ENCODE measurements at regions not wholly inside any gene's neighbourhood (a gene's known extent, or its start where the extent isn't known, plus 50 kb on each side); places are given as distances from the start of the nearest gene placed in this dataset.

- no peak overlapping the region for H2AK5ac ChIP-seq (ENCODE audit: low read length)
Measured at GRCh38 chr19:31910224-31910623, 435.2 kb upstream of the ZNF507 start.

GRCh38 chr19:31911577-31911976 is 433.8 kb upstream of the ZNF507 start:
- Histone ChIP-seq H2BK5ac (ENCODE audit: low read depth, low read length, poor library complexity) (no peak overlapping the region), H3K14ac (ENCODE audit: low read length) (no peak overlapping the region), H4K91ac (ENCODE audit: low read depth, low read length) (no peak overlapping the region), H3K4me2 (ENCODE audit: low read length) (no peak overlapping the region), H3K4ac (ENCODE audit: low read depth, low read length) (no peak overlapping the region), H3K79me1 (ENCODE audit: low read length) (no peaks in the 10 kb centered on the region), H2BK120ac (ENCODE audit: insufficient read depth, low read length, poor library complexity) (no peak overlapping the region), H3K27me3 (ENCODE audit: insufficient read depth, low read length) (no peaks in the 10 kb centered on the region), H4K12ac (ENCODE audit: low read depth, low read length) (no peak overlapping the region), H2AFZ (ENCODE audit: insufficient read depth, low read length, poor library complexity) (no peak overlapping the region), H3K36me3 (ENCODE audit: control insufficient read depth in 1 of 2, insufficient read depth in 2 of 2, low read length in 2 of 2) (no peaks in the 10 kb centered on the region), H2BK12ac (ENCODE audit: low read length) (no peak overlapping the region), H2AK5ac (ENCODE audit: low read length) (no peak overlapping the region), H4K8ac (ENCODE audit: low read depth, low read length) (no peak overlapping the region), H3K9me3 (ENCODE audit: insufficient read depth, low read depth, low read length) (no peaks in the 10 kb centered on the region), H3K4me1 (ENCODE audit: control insufficient read depth in 1 of 2, insufficient read depth in 2 of 2, low read length in 2 of 2) (no peaks in the 10 kb centered on the region), H3K18ac (ENCODE audit: low read length) (no peak overlapping the region), H3K27ac (ENCODE audit: low read depth, low read length) (no peak overlapping the region), H3K23ac (ENCODE audit: low read length) (no peak overlapping the region), H3K79me2 (ENCODE audit: control insufficient read depth, insufficient read depth, low read length, poor library complexity) (no peaks in the 10 kb centered on the region), H3K9ac (ENCODE audit: low read length) (no peak overlapping the region), H3K4me3 (ENCODE audit: low read depth, low read length) (no peak overlapping the region)
- DNase-seq: no peak
- WGBS (ENCODE audit: extremely low coverage, insufficient coverage, insufficient read length): no CpG with 5 or more reads among the region's 6 CpGs

More at GRCh38 chr19:31910224-31910623, 435.2 kb upstream of the ZNF507 start:
- Histone ChIP-seq H2BK120ac (ENCODE audit: insufficient read depth, low read length, poor library complexity) (no peak overlapping the region), H2BK5ac (ENCODE audit: low read depth, low read length, poor library complexity) (no peak overlapping the region), H3K4me1 (ENCODE audit: control insufficient read depth in 1 of 2, insufficient read depth in 2 of 2, low read length in 2 of 2) (no peaks in the 10 kb centered on the region), H4K8ac (ENCODE audit: low read depth, low read length) (no peak overlapping the region), H3K36me3 (ENCODE audit: control insufficient read depth in 1 of 2, insufficient read depth in 2 of 2, low read length in 2 of 2) (no peaks in the 10 kb centered on the region), H3K27ac (ENCODE audit: low read depth, low read length) (no peak overlapping the region), H2AFZ (ENCODE audit: insufficient read depth, low read length, poor library complexity) (no peak overlapping the region), H2BK12ac (ENCODE audit: low read length) (no peak overlapping the region), H3K79me1 (ENCODE audit: low read length) (no peaks in the 10 kb centered on the region), H3K23ac (ENCODE audit: low read length) (no peak overlapping the region), H3K9me3 (ENCODE audit: insufficient read depth, low read depth, low read length) (no peaks in the 10 kb centered on the region), H4K91ac (ENCODE audit: low read depth, low read length) (no peak overlapping the region), H3K4ac (ENCODE audit: low read depth, low read length) (no peak overlapping the region), H3K4me2 (ENCODE audit: low read length) (no peak overlapping the region), H3K9ac (ENCODE audit: low read length) (no peak overlapping the region), H3K27me3 (ENCODE audit: insufficient read depth, low read length) (no peaks in the 10 kb centered on the region), H3K18ac (ENCODE audit: low read length) (no peak overlapping the region), H3K79me2 (ENCODE audit: control insufficient read depth, insufficient read depth, low read length, poor library complexity) (no peaks in the 10 kb centered on the region), H3K4me3 (ENCODE audit: low read depth, low read length) (no peak overlapping the region), H3K14ac (ENCODE audit: low read length) (no peak overlapping the region), H4K12ac (ENCODE audit: low read depth, low read length) (no peak overlapping the region)
- DNase-seq: no peak
- WGBS (ENCODE audit: extremely low coverage, insufficient coverage, insufficient read length): no CpG with 5 or more reads among the region's 6 CpGs

GRCh38 chr19:31913103-31913661 is 432.2 kb upstream of the ZNF507 start:
- WGBS (ENCODE audit: extremely low coverage, insufficient coverage, insufficient read length): no CpG with 5 or more reads among the region's 7 CpGs
- Histone ChIP-seq H3K18ac (ENCODE audit: low read length) (no peak overlapping the region), H3K14ac (ENCODE audit: low read length) (no peak overlapping the region), H3K27ac (ENCODE audit: low read depth, low read length) (no peak overlapping the region), H3K9me3 (ENCODE audit: insufficient read depth, low read depth, low read length) (no peaks in the 10 kb centered on the region), H3K4ac (ENCODE audit: low read depth, low read length) (no peak overlapping the region), H3K23ac (ENCODE audit: low read length) (no peak overlapping the region), H4K8ac (ENCODE audit: low read depth, low read length) (no peak overlapping the region), H3K27me3 (ENCODE audit: insufficient read depth, low read length) (no peaks in the 10 kb centered on the region), H3K9ac (ENCODE audit: low read length) (no peak overlapping the region), H2BK12ac (ENCODE audit: low read length) (no peak overlapping the region), H3K4me3 (ENCODE audit: low read depth, low read length) (no peak overlapping the region), H3K79me2 (ENCODE audit: control insufficient read depth, insufficient read depth, low read length, poor library complexity) (no peaks in the 10 kb centered on the region), H3K4me2 (ENCODE audit: low read length) (no peak overlapping the region), H3K79me1 (ENCODE audit: low read length) (no peaks in the 10 kb centered on the region), H2AK5ac (ENCODE audit: low read length) (no peak overlapping the region), H2BK5ac (ENCODE audit: low read depth, low read length, poor library complexity) (no peak overlapping the region), H4K12ac (ENCODE audit: low read depth, low read length) (no peak overlapping the region), H4K91ac (ENCODE audit: low read depth, low read length) (no peak overlapping the region), H2BK120ac (ENCODE audit: insufficient read depth, low read length, poor library complexity) (no peak overlapping the region), H3K4me1 (ENCODE audit: control insufficient read depth in 1 of 2, insufficient read depth in 2 of 2, low read length in 2 of 2) (no peaks in the 10 kb centered on the region), H2AFZ (ENCODE audit: insufficient read depth, low read length, poor library complexity) (no peak overlapping the region), H3K36me3 (ENCODE audit: control insufficient read depth in 1 of 2, insufficient read depth in 2 of 2, low read length in 2 of 2) (no peaks in the 10 kb centered on the region)
- no peak for DNase-seq

GRCh38 chr19:31930401-31930800 is 415.0 kb upstream of the ZNF507 start:
- Histone ChIP-seq H3K14ac (ENCODE audit: low read length) (no peak overlapping the region), H3K9ac (ENCODE audit: low read length) (no peak overlapping the region), H2BK120ac (ENCODE audit: insufficient read depth, low read length, poor library complexity) (no peak overlapping the region), H3K4me3 (ENCODE audit: low read depth, low read length) (no peak overlapping the region), H3K4me1 (ENCODE audit: control insufficient read depth in 1 of 2, insufficient read depth in 2 of 2, low read length in 2 of 2) (no peaks in the 10 kb centered on the region), H2BK12ac (ENCODE audit: low read length) (no peak overlapping the region), H3K23ac (ENCODE audit: low read length) (no peak overlapping the region), H3K4ac (ENCODE audit: low read depth, low read length) (no peak overlapping the region), H3K27me3 (ENCODE audit: insufficient read depth, low read length) (no peaks in the 10 kb centered on the region), H3K4me2 (ENCODE audit: low read length) (no peak overlapping the region), H4K12ac (ENCODE audit: low read depth, low read length) (no peak overlapping the region), H3K9me3 (ENCODE audit: insufficient read depth, low read depth, low read length) (no peaks in the 10 kb centered on the region), H3K18ac (ENCODE audit: low read length) (no peak overlapping the region), H3K79me1 (ENCODE audit: low read length) (no peaks in the 10 kb centered on the region), H3K36me3 (ENCODE audit: control insufficient read depth in 1 of 2, insufficient read depth in 2 of 2, low read length in 2 of 2) (no peaks in the 10 kb centered on the region), H4K91ac (ENCODE audit: low read depth, low read length) (no peak overlapping the region), H2AK5ac (ENCODE audit: low read length) (no peak overlapping the region), H2AFZ (ENCODE audit: insufficient read depth, low read length, poor library complexity) (no peak overlapping the region), H3K79me2 (ENCODE audit: control insufficient read depth, insufficient read depth, low read length, poor library complexity) (no peaks in the 10 kb centered on the region), H4K8ac (ENCODE audit: low read depth, low read length) (no peak overlapping the region), H3K27ac (ENCODE audit: low read depth, low read length) (no peak overlapping the region), H2BK5ac (ENCODE audit: low read depth, low read length, poor library complexity) (no peak overlapping the region)
- DNase-seq: no peak
- WGBS (ENCODE audit: extremely low coverage, insufficient coverage, insufficient read length): no CpG with 5 or more reads among the region's 2 CpGs
